ENCODE measurements at regions not wholly inside any gene's neighbourhood (a gene's known extent, or its start where the extent isn't known, plus 50 kb on each side); places are given as distances from the start of the nearest gene placed in this dataset.
"Not testable (repeated sequence)": the region's sequence is repeated elsewhere in the genome, so short reads cannot be mapped to it uniquely, and the experiment has no call there.

DNA sequence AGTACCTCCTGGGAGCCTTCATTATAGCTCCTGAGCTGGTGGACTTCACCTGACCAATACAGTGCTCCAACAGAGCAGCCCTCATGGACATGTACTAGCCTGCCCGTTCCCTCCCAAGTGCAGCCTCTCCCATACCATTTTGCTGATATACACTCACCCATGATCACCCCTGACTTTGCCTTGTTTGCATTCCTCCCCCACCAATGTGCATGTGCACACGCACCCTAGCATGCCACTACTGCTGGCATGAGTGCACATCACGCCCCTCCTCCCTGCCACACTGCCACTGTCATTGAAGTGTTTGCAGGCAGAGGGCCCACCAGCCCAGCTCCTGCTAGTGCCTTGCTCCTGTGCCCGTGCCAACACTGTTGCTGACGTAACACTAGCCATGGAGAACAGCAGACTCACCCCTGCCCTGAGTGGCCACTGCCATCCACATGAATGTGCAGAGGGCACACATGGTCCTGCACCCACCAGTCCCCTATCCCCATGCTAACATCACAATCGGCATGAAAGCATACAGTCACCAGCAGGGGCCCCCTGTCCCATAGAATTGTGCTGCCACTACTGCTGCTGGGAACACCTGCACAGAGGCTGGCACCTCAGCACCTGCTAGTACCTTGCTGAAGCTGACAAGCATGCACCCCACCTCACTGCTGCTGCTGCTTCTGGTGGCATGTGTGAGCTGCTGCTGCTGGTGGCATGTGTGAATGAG is 110.3 kb downstream of the SINHCAF start:
- DNase-seq (ENCODE audit: extremely low spot score, insufficient read length, low read depth) (no peak), FAIRE-seq (no peak)

DNA sequence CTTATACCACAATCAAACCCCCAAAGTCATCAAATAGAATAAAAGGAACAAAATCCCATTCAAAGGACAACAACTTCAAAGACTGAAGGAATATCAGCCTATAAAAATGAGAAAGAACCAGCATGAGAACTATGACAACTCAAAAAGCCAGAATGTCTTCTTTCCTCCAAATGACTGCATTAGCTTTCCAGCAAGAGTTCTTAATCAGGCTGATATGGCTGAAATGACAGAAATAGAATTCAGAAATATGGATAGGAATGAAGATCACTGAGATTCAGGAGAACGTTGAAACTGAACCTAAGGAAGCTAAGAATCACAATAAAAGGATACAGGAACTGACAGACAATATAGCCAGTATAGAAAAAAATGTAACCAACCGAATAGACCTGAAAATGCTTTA is 109.5 kb downstream of the SINHCAF start:
- FAIRE-seq: no peak
- DNase-seq (ENCODE audit: extremely low spot score, insufficient read length, low read depth): no peak

DNA sequence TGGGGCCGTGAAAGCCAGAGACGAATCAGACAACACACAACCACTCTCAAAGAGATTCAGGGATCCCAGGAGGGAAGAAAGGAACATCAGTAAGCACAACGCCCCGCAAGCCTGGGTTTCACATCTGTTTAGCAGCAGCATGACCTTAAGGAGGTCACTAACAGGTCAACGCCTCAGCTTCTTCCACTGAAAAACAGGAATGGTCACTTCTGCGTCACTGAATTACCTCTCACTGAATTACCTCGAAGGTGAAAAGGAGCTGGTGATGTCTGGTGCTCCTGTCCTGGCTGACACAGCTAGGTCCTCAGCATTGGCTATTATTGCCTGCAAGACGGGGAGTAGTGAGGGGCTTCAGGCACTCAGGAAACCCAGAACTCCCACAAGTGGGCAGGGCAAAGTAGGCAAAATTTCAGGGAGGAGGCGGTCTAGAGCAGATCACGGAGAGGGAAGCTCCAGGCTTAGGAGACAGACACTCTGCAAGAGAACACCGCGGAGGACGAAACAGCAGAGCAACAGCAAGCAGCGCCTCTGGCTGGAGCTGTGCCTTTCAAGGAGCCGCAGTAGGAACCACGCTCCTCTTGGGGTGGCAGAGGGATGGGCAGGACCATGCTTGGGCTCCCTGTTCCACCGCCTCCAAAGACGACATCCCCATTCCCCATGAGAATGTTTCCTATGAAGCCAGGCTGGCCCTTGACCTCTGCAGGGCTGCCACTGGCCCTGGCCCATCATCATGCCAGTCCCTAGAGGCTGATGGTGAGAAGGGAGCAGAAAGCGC is 108.4 kb downstream of the SINHCAF start:
- FAIRE-seq (no peak), DNase-seq (ENCODE audit: extremely low spot score, insufficient read length, low read depth) (no peak)

DNA sequence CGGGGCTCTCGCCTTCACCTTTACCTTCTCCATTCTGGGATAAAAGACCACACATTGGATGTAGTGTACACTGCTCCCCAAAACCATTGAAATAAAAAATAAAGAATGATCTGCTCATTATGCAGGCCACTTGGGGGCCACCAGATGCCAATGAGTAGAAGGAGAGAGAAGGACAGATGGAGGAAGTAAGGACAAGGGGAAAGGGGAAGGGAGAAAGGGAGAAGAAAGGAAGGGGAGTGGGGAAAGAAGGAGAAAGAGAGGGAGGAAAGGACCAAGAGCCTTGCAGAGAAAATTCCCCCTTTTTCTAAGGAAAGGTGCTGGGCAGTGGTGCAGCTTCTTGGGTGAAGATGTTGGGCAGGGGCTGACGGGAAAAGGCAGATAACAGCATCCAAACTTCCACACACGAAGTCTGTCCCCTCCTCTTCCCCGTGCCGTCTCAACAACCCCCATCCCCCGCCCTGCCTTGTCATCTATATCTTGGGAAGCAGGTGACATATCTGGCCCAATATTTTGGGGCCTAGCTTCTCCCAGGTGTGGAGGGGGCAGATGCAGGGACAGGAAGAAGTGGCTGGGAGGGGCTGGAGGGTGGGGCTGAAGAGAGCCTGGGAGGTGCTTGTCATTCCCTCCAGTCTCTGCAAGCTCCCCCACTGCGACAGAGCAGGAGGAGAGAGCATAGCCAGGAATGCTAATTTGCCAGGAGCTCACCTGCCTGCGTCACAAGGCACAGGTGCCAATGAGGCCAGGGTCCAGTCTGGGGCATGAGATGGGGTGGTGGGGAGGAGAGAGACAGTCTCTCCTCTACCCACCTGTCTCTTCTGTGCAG is 107.5 kb downstream of the SINHCAF start:
- no peak for FAIRE-seq
- DNase-seq (ENCODE audit: extremely low spot score, insufficient read length, low read depth): no peak

DNA sequence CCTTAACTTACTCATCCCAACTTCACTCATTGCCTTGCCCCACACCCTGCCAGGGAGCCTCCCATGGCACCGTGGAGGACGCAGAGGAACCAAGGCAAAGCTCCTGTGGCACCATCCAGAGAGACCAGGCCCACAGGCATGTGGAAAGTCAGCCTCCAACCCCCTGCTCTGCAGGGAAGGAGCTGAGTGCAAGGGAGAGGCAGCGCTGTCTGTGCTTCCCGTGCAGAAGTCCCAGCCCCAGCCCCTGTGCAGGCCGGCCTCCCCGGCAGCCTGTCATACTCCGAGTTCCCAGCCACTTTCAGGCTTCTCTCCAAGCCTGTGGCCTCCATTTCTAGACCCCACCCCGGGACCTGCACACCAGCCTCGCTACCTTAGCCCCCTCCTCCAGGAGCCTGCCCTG is 106.4 kb downstream of the SINHCAF start:
- FAIRE-seq (no peak), DNase-seq (ENCODE audit: extremely low spot score, insufficient read length, low read depth) (no peak)

DNA sequence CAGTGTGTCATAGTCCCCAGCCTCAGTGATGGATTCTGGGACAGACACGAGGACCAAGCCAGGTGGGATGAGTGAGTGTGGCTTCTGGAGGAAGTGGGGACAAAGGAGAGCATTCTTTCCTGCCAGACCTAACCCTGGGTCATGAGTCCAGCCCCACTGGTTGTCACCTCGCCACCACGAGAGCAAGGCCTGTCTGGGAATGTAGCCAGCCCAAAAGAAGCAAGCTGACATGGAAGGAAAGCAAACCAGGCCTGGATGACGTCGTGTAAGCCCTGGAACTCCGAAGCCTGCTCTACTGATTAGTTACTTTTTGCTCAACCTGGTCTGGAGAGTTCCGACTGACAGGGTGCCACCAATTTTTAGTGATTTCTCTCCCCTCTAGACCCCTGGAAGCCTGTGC is 105.9 kb downstream of the SINHCAF start:
- no peak for FAIRE-seq

DNA sequence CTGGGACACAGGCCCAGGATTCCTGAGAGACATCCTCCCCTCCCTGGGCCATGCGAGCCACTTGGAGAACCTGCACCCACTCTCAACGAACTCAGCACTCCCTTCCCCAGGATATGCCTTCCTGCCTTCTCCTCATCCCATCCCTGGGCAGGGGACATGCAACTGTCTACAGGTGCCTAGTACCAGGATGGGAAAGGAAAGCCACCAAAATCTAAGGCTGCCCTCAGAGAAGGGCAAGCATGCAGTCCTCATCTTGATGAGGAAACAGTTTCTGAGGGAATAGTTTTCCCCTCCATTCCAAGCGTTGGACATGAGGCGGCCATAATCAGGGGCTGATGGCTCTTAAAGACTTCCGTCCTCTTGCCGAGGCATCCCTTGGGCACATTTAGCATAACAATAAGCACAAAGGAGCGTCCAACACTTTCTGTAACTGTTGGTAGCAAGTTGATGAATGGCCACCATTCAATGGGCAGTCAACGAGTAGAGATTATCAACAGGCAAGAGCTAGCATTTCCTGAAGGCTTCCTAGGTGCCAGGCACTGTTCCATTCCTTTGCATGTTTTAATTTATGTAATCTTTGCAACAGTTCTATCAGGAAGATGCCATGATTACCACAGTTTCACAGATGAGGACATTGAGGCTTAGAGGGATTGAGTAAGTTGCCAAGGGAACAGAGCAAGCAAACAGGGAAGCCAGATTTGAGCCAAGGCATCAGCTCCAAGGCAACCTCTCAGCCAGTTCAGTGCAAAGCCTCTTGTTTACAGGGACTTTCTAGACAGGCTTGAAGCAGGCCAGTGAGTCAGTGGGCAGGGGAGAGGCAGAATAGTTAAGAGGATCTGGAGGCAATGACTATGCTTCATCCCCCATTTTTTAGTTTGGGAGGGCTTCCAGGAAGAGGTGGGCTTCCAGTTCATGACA is 105.1 kb downstream of the SINHCAF start:
- no peak for DNase-seq (ENCODE audit: extremely low spot score, insufficient read length, low read depth)
- no peak for FAIRE-seq

More for the DNA sequence above, 105.9 kb downstream of the SINHCAF start:
- no peak for DNase-seq (ENCODE audit: extremely low spot score, insufficient read length, low read depth)

DNA sequence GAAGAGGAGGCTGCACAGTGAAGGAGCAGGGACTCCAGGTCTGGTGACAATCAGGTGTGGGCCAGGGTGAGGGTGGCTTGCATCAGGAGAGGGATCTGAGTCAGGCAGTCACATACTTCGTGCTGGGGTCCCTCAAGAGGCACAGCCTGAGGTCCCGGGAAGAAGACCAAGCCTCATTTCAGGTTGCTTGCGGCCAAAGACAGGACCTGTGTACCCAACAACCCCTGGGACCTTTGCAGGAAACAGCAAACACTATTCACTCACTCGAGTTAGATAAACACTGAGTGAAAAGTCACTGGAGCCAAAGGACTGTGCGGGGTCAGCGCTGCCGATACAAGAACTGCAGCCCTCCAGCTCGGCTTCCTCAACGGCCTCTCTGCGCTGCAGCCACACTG is 104.4 kb downstream of the SINHCAF start:
- DNase-seq (ENCODE audit: extremely low spot score, insufficient read length, low read depth) (no peak), FAIRE-seq (no peak)

DNA sequence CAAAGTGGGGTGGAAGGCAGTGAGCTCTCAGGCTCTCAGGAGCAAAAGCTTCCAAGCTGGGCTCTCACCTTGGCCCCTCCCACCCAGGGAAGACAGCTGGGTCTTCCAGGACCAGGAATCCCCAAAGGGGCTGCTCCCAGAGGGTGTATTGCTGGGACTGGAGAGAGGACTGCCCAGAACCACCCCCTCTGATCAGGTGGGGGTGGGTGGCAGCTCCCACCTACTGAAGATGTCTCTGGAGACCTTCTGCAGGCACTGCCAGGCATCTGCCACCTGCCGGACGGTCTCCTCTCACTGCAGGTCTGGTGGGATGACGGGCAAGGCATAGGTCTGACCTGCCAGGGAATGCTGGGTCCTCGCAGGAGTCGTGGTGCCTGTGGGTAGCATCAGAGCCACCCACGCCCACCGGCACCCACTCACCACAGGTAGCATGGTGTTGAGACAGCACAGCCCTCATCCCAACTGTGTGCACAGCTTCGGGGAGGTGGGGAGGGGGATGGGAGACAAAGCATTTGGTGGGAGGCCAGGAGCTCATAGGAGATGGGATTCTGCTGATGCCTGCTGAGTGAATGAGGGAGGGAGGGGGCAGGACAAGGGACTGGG is 103.2 kb downstream of the SINHCAF start:
- FAIRE-seq (no peak), DNase-seq (ENCODE audit: extremely low spot score, insufficient read length, low read depth) (no peak)

DNA sequence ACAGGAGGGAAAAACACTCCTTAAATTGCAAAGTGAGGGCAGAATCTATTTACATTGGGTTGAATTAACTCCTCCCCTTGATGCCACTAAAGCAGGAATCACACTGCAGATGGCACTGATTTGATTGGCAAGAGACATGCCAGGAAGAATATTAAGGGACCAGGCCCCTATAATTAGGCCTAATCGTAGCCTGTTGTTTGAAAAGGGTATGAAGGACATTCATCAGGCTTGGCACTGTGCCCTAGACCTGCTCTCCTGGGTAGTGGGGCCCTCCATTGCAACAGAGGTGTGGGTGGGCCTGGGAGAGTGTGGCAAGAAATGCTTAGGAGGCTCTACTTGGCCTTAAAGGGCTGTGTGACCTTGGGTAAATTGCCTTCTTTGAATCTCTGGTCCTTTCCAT is 102.3 kb downstream of the SINHCAF start:
- not testable (repeated sequence) for FAIRE-seq; DNase-seq (ENCODE audit: extremely low spot score, insufficient read length, low read depth)

DNA sequence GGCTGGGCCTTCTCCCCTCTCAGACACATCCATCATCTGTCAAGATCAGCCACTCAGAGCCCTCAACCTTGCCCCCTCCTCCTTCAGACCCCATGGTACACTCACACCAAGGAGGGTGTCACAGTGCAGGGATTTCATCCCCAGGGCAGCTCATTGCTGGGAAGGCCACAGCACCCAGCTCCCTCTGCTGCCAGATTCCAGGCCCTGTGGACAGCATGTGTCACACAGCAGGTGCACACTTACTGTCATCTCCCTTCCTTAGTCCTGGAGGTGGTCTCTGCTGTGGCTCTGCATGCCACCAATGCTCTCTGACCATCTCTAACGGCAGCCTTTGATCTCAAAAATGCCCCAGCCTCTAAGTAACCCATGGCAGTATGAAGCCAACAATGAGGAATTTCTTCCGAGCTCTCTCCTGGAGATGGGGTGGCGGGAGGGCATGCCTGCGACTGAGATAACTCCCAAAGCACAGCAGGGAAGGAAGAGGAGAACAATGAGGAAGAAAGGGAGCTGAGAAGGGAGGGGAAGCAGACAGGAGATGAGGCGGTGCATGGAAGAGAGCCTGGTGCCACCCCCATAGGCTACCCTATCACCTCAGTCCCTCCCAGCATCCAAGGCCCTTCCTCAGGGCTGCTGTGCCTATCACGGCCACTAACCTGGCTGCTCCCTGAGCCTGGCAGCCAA is 101.0 kb downstream of the SINHCAF start:
- FAIRE-seq: no peak
- DNase-seq (ENCODE audit: extremely low spot score, insufficient read length, low read depth): no peak

DNA sequence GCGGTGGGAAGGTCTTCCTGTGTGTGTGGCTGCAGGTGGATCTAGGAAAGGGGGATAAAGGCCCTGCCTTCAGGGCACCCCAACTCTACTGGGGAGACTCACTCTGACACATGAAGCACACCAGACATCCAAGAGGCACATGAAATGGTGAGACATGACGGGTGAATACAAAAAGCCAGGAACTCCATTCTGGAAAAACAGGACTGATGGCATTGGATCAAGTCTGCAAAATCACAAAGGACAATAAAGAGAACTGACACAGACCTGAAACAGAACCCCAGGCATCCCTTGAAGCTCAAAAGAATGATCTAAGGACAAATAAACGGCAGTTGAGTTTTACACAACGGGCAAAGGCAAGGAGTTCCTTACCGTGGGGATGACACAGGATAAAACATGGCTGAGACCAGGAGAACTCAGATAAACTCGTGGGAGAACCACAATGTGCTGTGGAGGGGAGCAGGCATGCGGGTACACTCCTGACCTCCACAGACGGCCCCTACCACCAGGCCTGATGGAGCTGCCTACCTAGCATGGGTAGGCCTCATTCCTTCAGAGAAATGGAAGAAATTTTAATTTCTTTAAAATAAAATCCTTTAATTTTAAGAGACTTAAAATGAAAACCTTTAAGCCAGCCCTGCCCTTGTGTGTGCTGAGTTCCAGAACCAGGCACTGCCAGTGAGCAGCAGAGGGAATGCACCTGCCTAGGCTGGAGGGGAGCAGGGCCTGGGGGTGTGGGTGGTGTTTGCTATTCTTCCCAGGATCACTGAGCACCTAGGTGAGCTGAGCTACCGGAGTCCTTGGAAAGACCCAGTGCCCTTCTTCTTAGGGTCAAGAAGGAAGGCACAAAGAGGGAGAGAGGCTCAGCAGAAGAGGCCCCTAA is 100.1 kb downstream of the SINHCAF start:
- FAIRE-seq (no peak), DNase-seq (ENCODE audit: extremely low spot score, insufficient read length, low read depth) (no peak)

DNA sequence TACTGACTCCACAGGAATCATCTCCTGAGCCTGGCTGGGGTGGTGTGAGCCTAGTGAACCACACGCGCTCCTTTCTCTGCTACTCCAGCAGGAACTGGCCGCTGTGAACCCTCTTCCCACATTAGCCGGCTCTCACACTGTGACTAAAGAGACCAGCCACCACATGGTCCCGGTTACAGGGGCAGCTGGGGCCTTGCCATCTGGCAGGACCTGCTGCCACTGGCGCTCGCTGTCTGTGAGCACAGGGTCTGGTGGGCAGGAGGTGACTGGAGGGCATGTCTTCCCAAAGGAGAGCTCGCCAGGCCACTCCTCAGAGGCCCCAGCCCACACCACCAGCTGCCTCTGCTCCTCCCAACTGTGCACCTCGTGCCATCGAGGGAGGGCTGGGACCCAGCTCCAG is 99.3 kb downstream of the SINHCAF start:
- FAIRE-seq (no peak), DNase-seq (ENCODE audit: extremely low spot score, insufficient read length, low read depth) (no peak)

DNA sequence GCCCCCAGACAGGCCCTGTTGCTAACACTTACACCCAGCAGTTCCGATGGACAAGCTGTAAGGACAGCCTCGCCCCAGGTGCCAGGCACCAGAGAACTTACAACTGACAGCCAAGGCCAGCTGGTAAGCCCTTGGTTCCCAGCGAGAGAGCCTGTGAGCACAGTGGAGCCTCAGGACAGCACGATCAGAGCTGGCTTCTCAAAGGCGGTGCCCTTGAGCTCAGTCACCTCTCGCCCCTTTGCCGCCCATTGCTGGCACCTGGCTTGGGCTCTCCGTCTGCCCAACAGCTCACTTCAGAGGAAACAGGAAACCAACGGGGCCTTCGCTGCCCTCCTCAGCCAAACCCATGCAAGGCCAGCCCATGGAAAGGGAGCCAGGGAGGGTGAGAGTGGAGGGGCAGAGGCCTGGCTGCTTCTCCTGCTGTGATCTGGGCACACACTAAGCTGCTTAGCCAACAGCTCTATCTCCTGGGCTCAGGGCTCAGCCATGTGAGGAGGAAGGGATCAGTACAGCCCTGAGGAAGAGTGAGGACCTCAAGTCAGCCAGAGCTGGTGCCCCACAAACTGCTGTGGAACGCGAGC is 98.5 kb downstream of the SINHCAF start:
- no peak for FAIRE-seq

DNA sequence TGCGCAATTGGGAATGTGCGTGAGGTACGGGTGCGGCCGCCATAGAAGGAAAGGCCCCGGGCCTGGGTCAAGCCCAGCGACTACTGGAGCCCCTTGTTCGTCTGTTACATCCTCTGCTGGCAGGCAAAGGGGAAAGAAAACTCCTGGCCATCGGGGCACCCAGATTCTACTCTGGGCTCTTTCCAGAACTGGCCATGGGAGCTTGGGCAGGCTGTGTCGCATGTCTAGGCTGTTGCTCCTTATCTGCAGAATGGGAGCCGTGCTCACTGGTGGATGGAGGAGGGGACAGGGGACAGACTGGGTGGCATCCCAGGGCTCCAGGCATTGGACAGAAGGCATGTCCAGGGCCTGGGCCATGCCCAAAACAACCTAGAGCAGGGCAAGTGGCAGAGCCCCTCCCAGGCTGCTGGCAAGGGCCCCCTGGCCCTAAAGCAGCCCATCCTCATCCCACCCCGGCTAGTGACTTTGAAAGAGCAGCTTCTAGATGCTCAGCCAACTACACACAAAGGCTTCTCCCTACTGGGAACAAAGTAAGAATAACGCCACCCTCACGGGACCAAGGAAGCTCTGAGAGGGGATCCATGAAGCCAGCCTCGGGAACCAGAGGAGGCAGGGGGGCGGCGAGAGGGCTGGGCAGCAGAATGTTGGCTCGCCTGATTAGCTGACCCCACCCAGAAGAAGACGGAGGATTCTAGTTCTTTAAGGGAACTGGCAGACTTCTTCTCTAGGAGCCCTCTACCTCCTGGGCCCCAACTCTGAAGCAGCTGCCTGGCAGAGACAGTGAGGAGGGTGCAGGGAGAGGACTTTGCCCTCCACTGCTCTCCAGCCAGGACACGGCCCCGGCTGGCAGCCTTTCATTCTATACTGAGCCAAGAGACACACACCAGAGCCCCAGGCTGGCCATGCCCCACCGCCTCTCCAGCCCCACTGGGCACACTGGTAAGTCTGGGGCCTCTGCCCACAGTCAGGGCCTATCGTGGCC is 96.8 kb downstream of the SINHCAF start:
- DNase-seq (ENCODE audit: extremely low spot score, insufficient read length, low read depth): no peak
- no peak for FAIRE-seq

More for the DNA sequence above, 98.5 kb downstream of the SINHCAF start:
- DNase-seq (ENCODE audit: extremely low spot score, insufficient read length, low read depth): no peak

DNA sequence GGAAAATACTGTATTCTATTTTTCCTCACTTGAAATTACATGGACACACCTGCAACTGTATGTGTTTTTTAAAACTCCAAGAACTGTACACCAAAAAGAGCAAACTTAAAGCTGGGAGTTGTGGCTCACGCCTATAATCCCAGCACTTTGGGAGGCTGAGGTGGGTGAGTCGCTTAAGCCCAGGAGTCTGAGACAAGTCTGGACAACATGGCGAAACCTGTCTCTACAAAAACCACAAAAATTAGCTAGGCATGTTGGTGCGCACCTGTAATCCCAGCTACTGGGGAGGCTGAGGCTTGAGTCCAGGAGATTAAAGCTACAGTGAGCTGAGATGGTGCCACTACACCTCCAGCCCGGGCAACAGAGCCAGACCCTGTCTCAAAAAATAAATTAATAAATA is 95.9 kb downstream of the SINHCAF start:
- DNase-seq (ENCODE audit: extremely low spot score, insufficient read length, low read depth) (no peak), FAIRE-seq (no peak)

Measured in GM18507 (cell line).